C4-2B (cell line): ENCODE measurements at regions not wholly inside any gene's neighbourhood (a gene's known extent, or its start where the extent isn't known, plus 50 kb on each side); places are given as distances from the start of the nearest gene placed in this dataset.

Source experiments
- H3K27ac ChIP-seq: fragments of 450-650 bp; 2 replicates; pipeline ENCODE4 v1.5.1; 2017
- ZFX ChIP-seq: fragments of 450-650 bp; IDR thresholded peaks from 2 replicates; pipeline ENCODE4 v1.6.1; 2017
- TF ChIP-seq, protein P1 (sequence below): fragments of 450-650 bp; conservative IDR thresholded peaks from 2 replicates; pipeline ENCODE4 v1.5.1; 2017; ENCODE audit warnings: mild to moderate bottlenecking

DNA sequence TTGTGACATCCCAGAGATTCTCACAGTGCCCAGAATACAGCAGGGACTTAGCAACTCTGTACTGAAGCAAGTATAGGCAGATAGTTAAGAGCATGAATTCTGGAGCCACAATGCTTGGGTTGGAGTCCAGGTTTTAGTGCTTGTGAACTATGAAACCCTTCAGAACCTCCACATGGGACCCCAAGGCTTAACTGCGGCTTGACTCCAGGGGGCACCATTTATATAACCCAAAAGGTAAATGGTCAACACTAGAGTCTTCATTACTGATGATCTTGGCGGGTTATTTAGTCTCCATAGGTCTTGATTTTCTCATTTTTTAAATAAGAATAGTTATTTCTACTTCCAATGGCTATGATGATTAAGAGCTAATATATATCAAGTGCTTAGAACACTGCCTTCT is 390.3 kb downstream of the TAF11L14 start:
- TF ChIP-seq, protein P1, sequence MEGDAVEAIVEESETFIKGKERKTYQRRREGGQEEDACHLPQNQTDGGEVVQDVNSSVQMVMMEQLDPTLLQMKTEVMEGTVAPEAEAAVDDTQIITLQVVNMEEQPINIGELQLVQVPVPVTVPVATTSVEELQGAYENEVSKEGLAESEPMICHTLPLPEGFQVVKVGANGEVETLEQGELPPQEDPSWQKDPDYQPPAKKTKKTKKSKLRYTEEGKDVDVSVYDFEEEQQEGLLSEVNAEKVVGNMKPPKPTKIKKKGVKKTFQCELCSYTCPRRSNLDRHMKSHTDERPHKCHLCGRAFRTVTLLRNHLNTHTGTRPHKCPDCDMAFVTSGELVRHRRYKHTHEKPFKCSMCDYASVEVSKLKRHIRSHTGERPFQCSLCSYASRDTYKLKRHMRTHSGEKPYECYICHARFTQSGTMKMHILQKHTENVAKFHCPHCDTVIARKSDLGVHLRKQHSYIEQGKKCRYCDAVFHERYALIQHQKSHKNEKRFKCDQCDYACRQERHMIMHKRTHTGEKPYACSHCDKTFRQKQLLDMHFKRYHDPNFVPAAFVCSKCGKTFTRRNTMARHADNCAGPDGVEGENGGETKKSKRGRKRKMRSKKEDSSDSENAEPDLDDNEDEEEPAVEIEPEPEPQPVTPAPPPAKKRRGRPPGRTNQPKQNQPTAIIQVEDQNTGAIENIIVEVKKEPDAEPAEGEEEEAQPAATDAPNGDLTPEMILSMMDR = no peak
- no peak for TF ChIP-seq ZFX
- H3K27ac ChIP-seq = no peak overlapping the region

DNA sequence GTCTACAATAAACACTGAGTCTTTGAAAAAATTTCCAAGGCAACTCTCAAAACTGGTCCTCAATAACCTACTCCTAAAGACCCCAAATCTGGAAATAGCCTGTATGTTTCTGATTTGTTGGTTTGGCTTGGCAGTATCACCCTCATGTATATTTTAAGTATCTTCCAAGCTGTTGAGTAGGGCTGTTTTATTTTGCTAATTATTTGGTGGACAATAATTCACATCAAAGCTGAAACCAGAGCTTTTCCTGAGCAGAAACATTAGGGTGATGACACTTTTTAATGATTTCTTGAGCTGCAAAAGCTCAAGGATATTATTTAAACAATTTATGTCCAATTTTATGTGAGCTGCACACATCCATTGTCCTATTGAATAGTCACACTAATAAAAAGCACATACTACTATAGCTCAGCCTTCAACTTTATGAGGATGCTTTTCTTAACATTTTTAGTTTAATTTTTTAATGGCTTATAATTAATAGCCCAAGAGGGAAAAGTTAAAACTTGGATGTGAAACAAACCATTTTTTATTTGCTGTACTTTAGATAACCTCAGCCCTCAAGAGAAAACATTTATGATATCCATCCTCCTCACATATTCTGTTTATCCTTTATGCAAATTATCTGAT is 393.1 kb downstream of the TAF11L14 start:
- TF ChIP-seq, protein P1 = no peak
- TF ChIP-seq ZFX = no peak
- H3K27ac ChIP-seq = no peak overlapping the region

DNA sequence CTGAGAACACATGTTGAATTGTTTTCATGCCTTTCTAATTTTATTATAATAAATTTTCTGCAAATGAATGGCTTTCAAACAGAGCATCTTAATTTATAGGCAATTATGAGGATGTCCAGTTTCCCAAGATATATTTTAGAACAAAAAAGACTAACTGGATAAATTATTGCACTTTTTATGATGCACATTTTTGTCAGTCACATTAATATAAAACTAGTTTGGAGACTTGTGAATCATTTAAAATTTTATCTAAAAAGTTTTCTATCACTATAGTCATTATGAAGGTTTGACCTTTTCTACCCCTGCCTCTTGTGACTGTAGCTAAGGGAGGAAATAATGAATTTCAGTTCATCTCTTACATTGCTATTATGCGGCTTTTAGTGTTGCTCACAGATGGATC is 393.8 kb downstream of the TAF11L14 start:
- no peak overlapping the region for H3K27ac ChIP-seq
- TF ChIP-seq, protein P1 = no peak
- no peak for TF ChIP-seq ZFX

DNA sequence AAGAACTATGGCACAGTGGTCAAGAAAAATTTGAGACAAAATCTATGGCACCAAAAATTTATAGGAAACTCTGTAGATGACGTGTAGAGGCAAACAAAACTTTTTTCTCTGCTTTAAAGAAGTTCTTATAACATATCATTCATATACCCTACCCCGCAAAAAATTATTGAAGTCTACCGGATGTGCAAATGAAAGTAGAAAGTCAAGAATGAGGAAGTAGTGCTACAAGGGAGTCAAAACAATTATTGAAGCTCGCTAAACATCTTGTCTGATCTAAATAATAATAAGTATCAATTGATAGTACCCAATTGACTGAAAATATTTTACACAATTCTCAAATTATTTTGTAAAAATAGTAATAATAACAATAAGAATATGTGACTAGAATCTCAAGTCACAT is 398.5 kb downstream of the TAF11L14 start:
- no peak overlapping the region for H3K27ac ChIP-seq
- TF ChIP-seq, protein P1 = no peak
- no peak for TF ChIP-seq ZFX

DNA sequence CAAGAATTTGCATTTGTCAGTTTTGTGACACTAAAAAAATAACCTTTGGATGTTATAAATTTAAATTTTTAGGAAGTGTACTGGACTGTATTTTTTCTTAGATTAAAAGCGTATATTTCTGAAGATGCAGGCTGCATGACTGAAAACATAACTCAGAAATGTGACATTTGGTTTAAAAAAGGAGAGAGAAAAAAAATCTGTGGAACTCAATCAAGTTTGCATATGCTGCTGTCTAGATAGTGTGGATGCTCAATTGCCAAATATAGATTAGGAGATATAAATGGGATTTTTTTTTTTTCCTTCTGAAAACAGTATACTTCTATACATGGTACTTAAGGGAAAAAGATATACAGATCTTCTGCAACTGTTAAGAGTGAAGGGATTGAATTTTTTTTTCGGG is 402.3 kb downstream of the TAF11L14 start:
- TF ChIP-seq, protein P1 = no peak
- no peak for TF ChIP-seq ZFX

DNA sequence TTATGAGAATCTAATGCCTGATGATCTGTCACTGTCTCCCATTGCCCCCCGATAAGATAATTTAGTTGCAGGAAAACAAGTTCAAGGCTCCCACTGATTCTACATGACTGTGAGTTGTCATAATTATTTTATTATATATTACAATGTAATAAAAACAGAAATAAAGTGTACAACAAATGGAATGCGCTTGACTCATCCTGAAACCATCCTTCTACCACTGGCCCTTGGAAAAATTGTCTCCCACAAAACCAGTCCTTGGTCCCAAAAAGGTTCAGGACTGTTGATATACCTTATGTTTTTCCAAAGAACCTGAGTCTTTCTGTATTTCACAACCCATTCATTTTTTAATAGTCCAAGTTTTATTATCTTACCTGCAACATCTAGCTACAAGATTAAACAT is 403.5 kb downstream of the TAF11L14 start:
- H3K27ac ChIP-seq = no peak overlapping the region
- no peak for TF ChIP-seq ZFX
- TF ChIP-seq, protein P1 = no peak

More for the DNA sequence above, 402.3 kb downstream of the TAF11L14 start:
- H3K27ac ChIP-seq = no peak overlapping the region

DNA sequence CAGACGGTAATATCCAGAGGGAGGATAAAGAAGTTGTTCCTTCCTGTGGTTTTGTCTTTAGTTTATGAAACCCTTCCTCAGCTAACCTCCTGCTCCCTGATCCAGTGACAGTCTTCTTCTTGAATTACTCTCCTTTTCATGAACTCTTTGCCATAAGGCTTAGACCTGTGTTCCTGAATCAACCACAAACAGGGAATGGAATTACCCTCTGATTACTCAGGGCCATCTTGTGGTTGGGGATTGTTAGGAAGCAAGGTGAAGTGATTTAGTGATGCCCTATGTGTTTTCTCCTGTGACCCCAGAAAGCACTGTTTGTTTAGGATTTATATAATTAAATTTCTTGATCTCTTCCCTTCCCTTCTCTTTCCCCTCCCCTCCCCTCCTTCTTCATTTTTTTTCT is 409.1 kb downstream of the TAF11L14 start:
- H3K27ac ChIP-seq = no peak overlapping the region
- no peak for TF ChIP-seq ZFX
- TF ChIP-seq, protein P1 = no peak
